GM12891 (cell line): ENCODE measurements at regions not wholly inside any gene's neighbourhood (a gene's known extent, or its start where the extent isn't known, plus 50 kb on each side); places are given as distances from the start of the nearest gene placed in this dataset.

ENCODE experiments used
- DNase-seq: peaks from one replicate; pipeline ENCODE4 v3.0.0; 2011; ENCODE audit warnings: low spot score; ENCODE audit not compliant: insufficient read length
- FAIRE-seq: peaks from 2 replicates; lab custom pipeline; 2011; peaks lifted over from hg19 to GRCh38; lab: Jason Lieb, UNC
- PAX5 ChIP-seq: IDR thresholded peaks from 2 replicates; pipeline ENCODE4 v1.6.1; 2011; ENCODE audit warnings: low read length, moderate library complexity, mild to moderate bottlenecking; ENCODE audit not compliant: insufficient read depth, severe bottlenecking
- POLR2A ChIP-seq: IDR thresholded peaks from 2 replicates; pipeline ENCODE4 v1.6.1; 2011; ENCODE audit warnings: low read depth, low read length, control low read depth
- POLR2AphosphoS5 ChIP-seq: IDR thresholded peaks from 2 replicates; pipeline ENCODE4 v1.6.1; 2011; ENCODE audit warnings: low read depth, low read length, control low read depth
- POU2F2 ChIP-seq: IDR thresholded peaks from 2 replicates; pipeline ENCODE4 v1.6.1; 2011; ENCODE audit warnings: low read depth, mild to moderate bottlenecking, control low read depth, low read length, moderate library complexity
- SPI1 ChIP-seq: IDR thresholded peaks from 2 replicates; pipeline ENCODE4 v1.6.1; 2011; ENCODE audit warnings: low read depth, low read length, control low read depth
- TAF1 ChIP-seq: IDR thresholded peaks from 2 replicates; pipeline ENCODE4 v1.6.1; 2011; ENCODE audit warnings: low read depth, low read length, control low read depth

GRCh38 chr18:29648891-29649290, 1393.7 kb downstream of the DSC3 start:
- FAIRE-seq, result no peak
- TF ChIP-seq SPI1 (no peak), TAF1 (no peak), PAX5 (no peak), POLR2A (no peak), POU2F2 (no peak), POLR2AphosphoS5 (no peak)
- DNase-seq, result no peak

- FAIRE-seq (no peak), DNase-seq (no peak)
- TF ChIP-seq SPI1, result no peak
- TF ChIP-seq POLR2AphosphoS5, result no peak
- no peak for TF ChIP-seq TAF1
- TF ChIP-seq POLR2A, result no peak
- no peak for TF ChIP-seq POU2F2
- TF ChIP-seq PAX5, result no peak
Measured at GRCh38 chr18:29647700-29648099, 1394.8 kb downstream of the DSC3 start.

GRCh38 chr18:29644276-29644675, 1398.3 kb downstream of the DSC3 start:
- no peak for DNase-seq
- no peak for FAIRE-seq

GRCh38 chr18:29629493-29630036, 1413.0 kb downstream of the DSC3 start:
- no peak for TF ChIP-seq POLR2AphosphoS5
- TF ChIP-seq TAF1, result no peak
- no peak for TF ChIP-seq SPI1
- no peak for TF ChIP-seq POU2F2
- FAIRE-seq (no peak), DNase-seq (no peak)

More at GRCh38 chr18:29644276-29644675, 1398.3 kb downstream of the DSC3 start:
- TF ChIP-seq POLR2A (no peak), POLR2AphosphoS5 (no peak), SPI1 (no peak), PAX5 (no peak), TAF1 (no peak)

GRCh38 chr18:29626094-29626493, 1416.4 kb downstream of the DSC3 start:
- FAIRE-seq (no peak), DNase-seq (no peak)
- TF ChIP-seq TAF1 (no peak), PAX5 (no peak), SPI1 (no peak), POLR2AphosphoS5 (no peak), POU2F2 (no peak), POLR2A (no peak)

GRCh38 chr18:29616867-29617266, 1425.7 kb downstream of the DSC3 start:
- no peak for FAIRE-seq
- TF ChIP-seq TAF1, result no peak
- DNase-seq, result no peak

- no peak for DNase-seq
- TF ChIP-seq POLR2A (no peak), SPI1 (no peak), POU2F2 (no peak), TAF1 (no peak), PAX5 (no peak), POLR2AphosphoS5 (no peak)
- no peak for FAIRE-seq
Measured at GRCh38 chr18:29608982-29609381, 1432.1 kb upstream of the CDH2 start.

- DNase-seq (no peak), FAIRE-seq (no peak)
- TF ChIP-seq POU2F2, result no peak
- TF ChIP-seq PAX5, result no peak
- TF ChIP-seq POLR2A, result no peak
- TF ChIP-seq TAF1, result no peak
- TF ChIP-seq POLR2AphosphoS5, result no peak
- TF ChIP-seq SPI1, result no peak
Measured at GRCh38 chr18:29605365-29605764, 1428.4 kb upstream of the CDH2 start.

DNA sequence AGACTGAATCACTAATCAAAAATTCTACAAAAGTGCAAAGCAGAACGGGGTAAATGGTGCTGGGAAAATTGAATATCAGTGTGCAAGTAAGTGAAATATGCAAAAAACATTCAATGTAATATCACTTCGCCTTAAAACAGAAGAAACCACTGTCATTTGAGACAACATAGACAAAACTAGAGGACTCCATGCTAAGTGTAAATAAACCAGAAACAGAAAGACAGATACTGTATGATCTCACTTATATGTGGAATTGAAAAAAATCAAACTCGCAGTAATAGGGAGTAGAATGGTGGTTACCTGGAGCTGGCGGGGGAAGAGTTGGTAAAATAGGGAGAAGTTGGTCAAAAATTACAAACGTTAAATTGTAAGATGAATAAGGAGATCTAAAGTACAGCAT, 1420.0 kb upstream of the CDH2 start:
- no peak for DNase-seq
- no peak for FAIRE-seq

GRCh38 chr18:29594493-29594892, 1417.6 kb upstream of the CDH2 start:
- DNase-seq, result no peak
- no peak for TF ChIP-seq PAX5
- TF ChIP-seq POLR2A, result no peak
- TF ChIP-seq POLR2AphosphoS5, result no peak
- TF ChIP-seq POU2F2, result no peak
- no peak for TF ChIP-seq TAF1
- TF ChIP-seq SPI1, result no peak
- no peak for FAIRE-seq

More for the DNA sequence above, 1420.0 kb upstream of the CDH2 start:
- TF ChIP-seq POU2F2 (no peak), PAX5 (no peak), POLR2AphosphoS5 (no peak), POLR2A (no peak), SPI1 (no peak), TAF1 (no peak)

GRCh38 chr18:29588446-29589100, 1411.6 kb upstream of the CDH2 start:
- DNase-seq (no peak), FAIRE-seq (no peak)
- TF ChIP-seq SPI1, result no peak
- no peak for TF ChIP-seq PAX5
- TF ChIP-seq POU2F2, result no peak
- no peak for TF ChIP-seq POLR2A
- no peak for TF ChIP-seq POLR2AphosphoS5
- no peak for TF ChIP-seq TAF1
